ENCODE measurements at regions not wholly inside any gene's neighbourhood (a gene's known extent, or its start where the extent isn't known, plus 50 kb on each side); places are given as distances from the start of the nearest gene placed in this dataset.

GRCh38 chr7:4394736-4395135, 287.4 kb upstream of the FOXK1 start:
- TF ChIP-seq CTCF (IDR thresholded peaks at IDR 0.05) (no peak), POLR2A (IDR thresholded peaks at IDR 0.05) (no peak)
- WGBS, 2 donors, result 68 to 70% methylated on average over 5 of the region's 5 CpGs
- no peak overlapping the region for H3K4me3 ChIP-seq
- intact Hi-C loops (cut with DNase I), result no loop called here
- no peaks in the 10 kb centered on the region for H3K36me3 ChIP-seq
- H3K27me3 ChIP-seq, result peaks cover 0 to 19% (median 0%) of the 10 kb centered on the region in 4 donors
- DNase-seq, result no peak
- H3K4me1 ChIP-seq, result no peaks in the 10 kb centered on the region
- H3K27ac ChIP-seq, result no peak overlapping the region
- no peaks in the 10 kb centered on the region for H3K9me3 ChIP-seq

- Histone ChIP-seq H3K4me3 (no peak overlapping the region), H3K9me3 (no peaks in the 10 kb centered on the region), H3K36me3 (no peaks in the 10 kb centered on the region), H3K27me3 (peaks cover 0 to 14% (median 0%) of the 10 kb centered on the region in 4 donors), H3K4me1 (no peaks in the 10 kb centered on the region), H3K27ac (no peak overlapping the region)
- no peak for DNase-seq
- 78 to 94% methylated on average over 4 of the region's 4 CpGs for WGBS, 2 donors
- intact Hi-C loops (cut with DNase I), result no loop called here
- TF ChIP-seq CTCF (IDR thresholded peaks at IDR 0.05) (no peak), POLR2A (IDR thresholded peaks at IDR 0.05) (no peak)
Observed at GRCh38 chr7:4399121-4399520, 283.0 kb upstream of the FOXK1 start.

- intact Hi-C loops (cut with DNase I), result no loop called here
- H3K9me3 ChIP-seq, result no peaks in the 10 kb centered on the region
- H3K4me1 ChIP-seq, result no peaks in the 10 kb centered on the region
- peaks cover 0 to 14% (median 0%) of the 10 kb centered on the region in 4 donors for H3K27me3 ChIP-seq
- 87 to 92% methylated on average over 8 of the region's 8 CpGs for WGBS, 2 donors
- DNase-seq, result no peak
- TF ChIP-seq CTCF (IDR thresholded peaks at IDR 0.05) (no peak), POLR2A (IDR thresholded peaks at IDR 0.05) (no peak)
- no peak overlapping the region for H3K4me3 ChIP-seq
- no peaks in the 10 kb centered on the region for H3K36me3 ChIP-seq
- H3K27ac ChIP-seq, result no peak overlapping the region
Observed at GRCh38 chr7:4399596-4399995, 282.5 kb upstream of the FOXK1 start.

- no peak overlapping the region for H3K27ac ChIP-seq
- no peaks in the 10 kb centered on the region for H3K36me3 ChIP-seq
- H3K4me3 ChIP-seq, result no peak overlapping the region
- TF ChIP-seq POLR2A (IDR thresholded peaks at IDR 0.05) (no peak), CTCF (IDR thresholded peaks at IDR 0.05) (no peak)
- peaks cover 0 to 6% (median 0%) of the 10 kb centered on the region in 4 donors for H3K27me3 ChIP-seq
- no peak for DNase-seq
- 51 to 64% methylated on average over 7 of the region's 7 CpGs for WGBS, 2 donors
- intact Hi-C loops (cut with DNase I), result no loop called here
- H3K9me3 ChIP-seq, result peaks cover 0 to 8% (median 4%) of the 10 kb centered on the region in 3 donors
- peaks cover 0 to 5% (median 0%) of the 10 kb centered on the region in 3 donors for H3K4me1 ChIP-seq
Observed at GRCh38 chr7:4406288-4407058, 275.6 kb upstream of the FOXK1 start.

GRCh38 chr7:4409946-4410345, 272.1 kb upstream of the FOXK1 start:
- intact Hi-C loops (cut with DNase I), result no loop called here
- Histone ChIP-seq H3K9me3 (peaks cover 0 to 20% (median 13%) of the 10 kb centered on the region in 3 donors), H3K27me3 (peaks cover 0 to 6% (median 0%) of the 10 kb centered on the region in 4 donors), H3K36me3 (no peaks in the 10 kb centered on the region), H3K27ac (no peak overlapping the region), H3K4me3 (no peak overlapping the region), H3K4me1 (peaks cover 0 to 5% (median 0%) of the 10 kb centered on the region in 3 donors)
- WGBS, 2 donors, result 82 to 85% methylated on average over 9 to 10 of the region's 10 CpGs
- TF ChIP-seq POLR2A (IDR thresholded peaks at IDR 0.05) (no peak), CTCF (IDR thresholded peaks at IDR 0.05) (no peak)
- DNase-seq, result no peak

All from esophagus squamous epithelium (tissue), 5 donors.